ENCODE measurements at regions not wholly inside any gene's neighbourhood (a gene's known extent, or its start where the extent isn't known, plus 50 kb on each side); places are given as distances from the start of the nearest gene placed in this dataset.
A peak's percentile ranks its signal among the peaks of the same experiment; 100 is the strongest.
"Not testable (repeated sequence)": the region's sequence is repeated elsewhere in the genome, so short reads cannot be mapped to it uniquely, and the experiment has no call there.

DNA sequence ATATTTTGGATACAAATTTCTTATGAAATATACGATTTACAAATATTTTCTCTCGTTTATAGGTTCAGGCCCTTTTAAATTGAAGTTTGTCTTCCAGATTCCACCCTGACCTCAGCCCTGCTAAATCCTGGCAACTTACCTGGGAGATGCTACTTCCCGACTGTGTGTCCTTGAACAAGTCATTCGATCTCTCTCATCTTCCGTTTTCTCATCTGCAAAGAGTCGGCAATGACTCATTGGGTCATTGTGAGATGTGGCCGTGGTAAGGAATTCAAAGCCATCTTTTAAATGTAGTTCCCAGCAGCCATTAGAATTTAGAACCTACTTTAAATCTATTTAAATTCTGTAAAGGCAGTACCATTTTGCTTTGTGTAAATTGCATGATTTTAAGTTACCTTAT lies 72.5 kb downstream of the LHX2 start:
- DNase-seq: no peak

DNA sequence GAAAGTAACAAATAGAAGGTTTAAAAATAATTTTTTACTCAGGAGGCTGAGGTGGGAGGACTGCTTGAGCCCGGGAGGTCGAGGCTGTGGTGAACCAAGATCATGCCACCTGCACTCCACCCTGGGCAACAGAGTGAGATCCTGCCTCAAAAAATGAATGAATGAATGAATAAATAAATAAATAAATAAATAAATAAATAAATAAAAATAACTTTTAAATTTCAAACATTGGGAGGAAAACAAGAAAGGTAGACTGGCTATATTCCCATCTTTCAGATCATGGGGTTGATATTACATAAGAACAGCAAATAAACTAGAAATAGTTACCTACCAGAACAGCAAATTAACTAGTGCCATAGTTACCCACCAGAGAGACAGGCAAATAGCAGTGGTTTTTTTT lies 75.7 kb downstream of the LHX2 start:
- DNase-seq: no peak

DNA sequence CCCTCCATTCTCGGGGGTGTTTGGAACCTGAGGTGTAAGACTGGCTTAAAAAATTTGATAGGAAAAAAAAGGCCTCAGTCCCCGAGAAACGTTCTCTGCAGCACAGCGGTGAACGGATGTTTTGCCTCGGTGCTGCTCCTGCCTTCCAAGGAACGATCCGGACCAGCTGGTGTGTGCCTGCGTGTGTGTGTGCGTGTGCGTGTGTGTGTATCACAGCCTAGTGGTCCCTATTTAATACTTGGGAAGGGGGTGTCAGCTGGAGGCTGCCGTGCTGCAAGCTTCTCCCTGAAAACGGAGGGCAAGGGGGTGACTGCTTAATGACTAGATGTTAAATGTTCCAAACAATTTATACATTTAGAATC lies 76.9 kb downstream of the LHX2 start:
- no peak for DNase-seq

DNA sequence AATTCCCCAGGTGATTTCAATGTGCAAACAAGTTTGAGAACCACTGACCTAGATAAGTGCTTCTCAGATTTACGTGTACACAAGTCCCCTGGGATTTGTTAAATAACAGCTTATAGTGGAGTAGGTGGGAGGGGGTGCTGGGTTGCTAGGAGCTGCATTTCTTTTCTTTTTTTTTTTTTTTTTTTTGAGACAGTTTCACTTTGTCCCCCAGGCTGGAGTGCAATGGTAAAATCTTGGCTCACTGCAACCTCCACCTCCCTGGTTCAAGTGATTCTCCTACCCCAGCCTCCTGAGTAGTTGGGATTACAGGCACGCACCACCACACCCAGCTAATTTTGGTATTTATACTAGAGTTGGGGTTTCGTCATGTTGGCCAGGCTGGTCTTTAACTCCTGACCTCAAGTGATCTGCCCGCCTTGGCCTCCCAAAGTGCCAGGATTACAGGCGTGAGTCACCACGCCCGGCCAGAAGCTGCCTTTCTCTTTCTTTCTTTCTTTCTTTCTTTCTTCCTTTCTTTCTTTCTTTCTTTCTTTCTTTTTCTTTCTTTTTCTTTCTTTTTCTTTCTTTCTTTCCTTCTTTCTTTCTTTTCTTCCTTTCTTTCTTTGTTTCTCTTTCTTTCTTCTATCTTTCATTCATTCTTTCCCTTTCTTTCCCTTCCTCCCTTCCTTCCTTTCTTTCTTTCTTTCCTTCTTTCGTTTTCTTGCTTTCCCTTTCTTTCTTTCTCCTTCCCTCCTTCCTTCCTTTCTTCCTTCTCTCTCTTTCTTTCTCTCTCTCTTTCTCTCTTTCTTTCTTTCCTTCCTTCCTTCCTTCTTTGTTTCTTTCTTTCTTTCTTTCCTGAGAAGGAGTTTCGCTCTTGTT lies 78.3 kb downstream of the LHX2 start:
- DNase-seq: not testable (repeated sequence)

DNA sequence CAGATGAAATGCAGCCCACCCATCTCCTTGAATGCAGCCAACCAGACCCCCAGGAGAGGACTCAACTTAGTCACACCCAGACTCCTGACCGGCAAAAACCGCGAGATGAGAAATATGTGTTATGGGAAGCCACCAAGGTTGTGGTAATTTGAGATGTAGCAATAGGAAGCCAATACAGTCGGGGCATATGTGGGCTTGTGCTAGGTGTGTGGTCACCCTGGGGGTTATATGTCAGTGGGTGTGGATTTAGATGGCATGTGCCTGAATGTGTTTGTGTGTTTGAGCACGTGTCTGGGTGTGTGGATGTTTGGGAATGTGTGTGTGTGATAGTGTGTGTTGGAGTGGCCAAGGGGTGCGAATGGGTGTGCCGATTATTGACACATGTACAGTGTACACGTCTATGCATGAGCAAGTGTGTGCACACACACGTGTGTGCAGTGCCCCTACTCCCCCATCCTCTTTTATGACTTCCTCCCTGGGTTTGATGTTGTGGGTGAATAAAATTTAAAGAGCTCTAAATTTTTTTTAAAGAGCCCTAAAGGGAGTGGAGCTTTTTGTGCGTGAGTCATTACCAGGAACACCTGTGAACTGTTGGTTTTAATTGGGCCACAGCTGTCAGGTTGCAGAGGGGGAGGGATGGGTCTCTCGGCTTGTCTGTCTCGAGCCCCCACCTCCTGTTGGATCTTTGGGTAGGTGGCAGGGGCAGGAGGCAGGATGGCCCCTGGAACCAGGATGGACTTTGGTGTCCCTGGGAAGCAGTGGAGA lies 86.8 kb downstream of the LHX2 start:
- no peak for DNase-seq

DNA sequence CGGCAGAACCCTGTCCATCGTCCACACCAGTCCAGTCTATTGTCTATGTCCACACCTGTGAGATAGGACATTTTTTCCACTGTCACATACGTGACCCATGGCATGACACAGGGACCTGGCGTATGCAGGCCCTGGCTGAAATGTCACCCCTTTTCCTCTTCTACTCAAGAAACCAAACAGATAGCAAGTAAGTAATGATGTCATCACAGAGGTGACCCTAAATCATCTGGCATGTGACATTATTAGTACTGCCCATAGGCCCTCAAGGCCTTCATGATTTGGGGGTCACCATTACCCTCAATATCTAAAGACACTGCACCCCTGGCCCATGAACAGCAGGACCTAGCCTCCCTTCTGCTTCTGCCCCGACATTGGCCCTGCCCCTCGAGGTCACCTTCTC lies 88.3 kb downstream of the LHX2 start:
- no peak for DNase-seq

DNA sequence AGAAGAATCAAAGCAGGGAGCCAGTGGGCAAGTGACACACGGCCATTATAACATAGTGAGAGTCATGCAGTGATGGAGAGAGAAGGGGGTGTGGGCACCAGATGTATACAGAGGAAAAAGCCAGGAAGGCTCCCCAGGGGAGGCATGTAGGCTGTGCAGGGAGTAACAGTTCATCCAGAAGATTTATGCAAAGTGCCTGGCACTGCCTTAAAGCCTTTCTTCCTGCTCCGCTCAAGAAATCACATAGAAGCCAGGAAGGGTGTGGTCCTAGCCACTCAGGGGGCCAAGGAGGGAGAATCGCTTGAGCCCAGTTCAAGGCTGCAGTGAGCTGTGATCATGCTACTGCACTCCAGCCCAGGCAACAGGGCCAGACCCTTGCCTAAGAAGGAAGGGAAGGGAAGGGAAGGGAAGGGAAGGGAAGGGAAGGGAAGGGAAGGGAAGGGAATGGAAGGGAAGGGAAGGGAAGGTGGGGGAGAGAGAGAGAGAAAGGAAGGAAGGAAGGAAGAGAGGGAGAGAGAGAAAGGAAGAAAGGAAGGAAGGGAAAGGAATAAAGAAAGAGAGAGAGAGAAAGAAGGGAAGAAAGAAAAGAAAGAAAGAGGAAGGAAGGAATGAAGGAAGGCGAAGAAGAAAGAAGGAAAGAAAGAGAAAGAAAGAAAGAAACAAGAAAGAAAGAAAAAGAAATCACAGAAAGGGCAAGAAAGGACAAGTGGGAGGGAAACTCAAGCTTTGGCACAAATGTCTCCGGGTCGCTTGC lies 89.8 kb downstream of the LHX2 start:
- DNase-seq: no peak

DNA sequence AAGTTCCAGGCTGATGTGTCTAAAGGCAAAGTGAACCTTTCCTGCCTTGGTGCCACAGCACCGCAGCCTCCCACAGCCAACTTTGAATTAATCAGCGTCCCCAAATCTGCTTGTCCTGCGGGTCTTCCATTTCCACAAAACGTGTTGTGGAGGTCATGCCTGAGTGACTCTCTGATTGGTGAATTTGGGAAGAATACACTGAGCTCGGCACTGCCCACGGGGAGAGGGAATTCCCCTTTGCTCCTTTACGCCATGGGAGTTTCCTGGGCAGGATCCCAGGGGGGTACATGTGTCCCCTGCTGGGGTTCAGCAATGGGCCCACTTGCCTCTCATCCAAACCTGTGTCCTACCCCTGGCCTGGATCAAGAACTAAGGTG lies 90.4 kb downstream of the LHX2 start:
- DNase-seq: no peak

DNA sequence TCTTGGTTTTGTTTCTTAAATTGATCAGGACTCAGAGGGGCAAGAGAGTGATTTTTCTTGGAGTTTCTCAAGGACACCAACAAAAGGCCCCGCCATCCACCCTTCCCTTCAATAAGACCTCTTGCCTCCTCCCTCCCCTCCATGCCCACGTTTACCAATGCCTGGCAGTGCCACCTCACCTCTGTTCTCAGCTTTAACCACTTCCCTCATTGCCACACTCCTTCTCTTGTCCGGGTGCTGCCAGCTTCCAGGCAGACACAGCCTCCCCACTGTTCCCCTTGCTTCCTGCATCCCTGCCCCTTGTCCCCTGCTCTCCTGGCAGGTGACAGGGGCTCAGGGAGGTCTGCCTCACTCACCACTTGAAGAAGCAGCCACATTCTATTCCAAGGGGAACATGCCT lies 90.8 kb downstream of the LHX2 start:
- DNase-seq: no peak

DNA sequence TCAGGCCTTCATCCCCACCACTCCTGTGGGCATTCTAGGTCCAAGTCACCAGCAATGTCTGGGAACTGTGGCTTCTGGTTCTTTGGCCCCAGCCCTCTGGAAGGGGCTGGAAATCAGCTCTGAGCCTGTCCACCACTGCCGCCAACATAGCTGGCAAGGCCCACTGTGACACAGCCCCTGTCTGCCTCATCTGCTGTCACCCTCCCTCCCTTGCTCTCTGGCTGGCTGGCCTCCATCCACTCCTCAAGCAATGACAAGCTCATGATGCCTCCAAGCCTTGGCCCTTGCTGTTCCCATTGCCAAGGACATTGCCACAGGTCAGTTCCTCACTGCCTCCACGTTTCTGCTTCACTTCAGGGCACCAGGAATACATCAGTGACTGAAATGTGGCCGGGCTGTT lies 93.7 kb downstream of the LHX2 start:
- DNase-seq: no peak

DNA sequence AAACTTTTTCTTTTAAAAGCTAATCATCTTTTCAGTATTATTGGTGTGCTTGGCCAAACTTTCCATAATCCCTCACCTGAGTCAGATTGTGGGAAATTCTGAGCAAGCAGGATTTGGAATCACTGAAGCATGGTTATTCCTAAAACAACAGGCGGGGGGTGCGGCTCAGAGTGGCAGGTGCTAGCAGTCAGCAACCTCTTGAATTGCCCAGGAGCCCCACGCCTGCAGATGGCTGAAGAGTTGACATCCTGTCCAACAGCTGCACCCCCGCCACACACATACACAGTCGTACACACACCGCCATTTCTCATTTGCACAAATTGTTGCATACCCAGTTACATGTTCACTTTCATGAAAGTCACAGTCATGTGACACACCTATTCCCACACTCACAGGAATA lies 96.6 kb downstream of the LHX2 start:
- DNase-seq: no peak

DNA sequence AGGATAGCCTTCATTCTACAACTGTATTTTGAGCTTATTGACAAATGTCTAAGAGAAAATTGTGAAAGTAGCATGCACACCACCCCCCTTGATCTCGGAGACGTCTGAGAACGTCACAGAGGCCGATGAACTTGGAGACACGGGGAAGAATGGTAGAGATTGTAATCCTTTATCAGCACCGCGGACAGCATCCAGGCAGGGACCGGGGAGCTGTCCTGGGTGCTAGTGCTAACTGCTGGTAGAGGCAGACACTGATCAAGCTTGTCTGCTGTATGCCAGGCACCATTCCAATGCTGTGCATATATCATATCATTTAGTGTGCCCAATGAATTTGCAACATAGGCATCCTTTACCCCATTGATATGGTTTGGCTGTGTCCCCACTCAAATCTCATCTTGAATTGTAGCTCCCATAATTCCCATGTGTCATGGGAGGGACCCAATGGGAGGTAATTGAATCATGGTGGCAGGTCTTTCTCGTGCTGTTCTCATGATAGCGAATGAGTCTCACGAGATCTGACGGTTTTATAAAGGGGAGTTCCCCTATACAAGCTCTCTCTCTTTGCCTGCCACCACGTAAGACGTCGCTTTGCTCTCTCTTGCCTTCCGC lies 98.8 kb downstream of the LHX2 start:
- peak; percentile 39 for DNase-seq

DNA sequence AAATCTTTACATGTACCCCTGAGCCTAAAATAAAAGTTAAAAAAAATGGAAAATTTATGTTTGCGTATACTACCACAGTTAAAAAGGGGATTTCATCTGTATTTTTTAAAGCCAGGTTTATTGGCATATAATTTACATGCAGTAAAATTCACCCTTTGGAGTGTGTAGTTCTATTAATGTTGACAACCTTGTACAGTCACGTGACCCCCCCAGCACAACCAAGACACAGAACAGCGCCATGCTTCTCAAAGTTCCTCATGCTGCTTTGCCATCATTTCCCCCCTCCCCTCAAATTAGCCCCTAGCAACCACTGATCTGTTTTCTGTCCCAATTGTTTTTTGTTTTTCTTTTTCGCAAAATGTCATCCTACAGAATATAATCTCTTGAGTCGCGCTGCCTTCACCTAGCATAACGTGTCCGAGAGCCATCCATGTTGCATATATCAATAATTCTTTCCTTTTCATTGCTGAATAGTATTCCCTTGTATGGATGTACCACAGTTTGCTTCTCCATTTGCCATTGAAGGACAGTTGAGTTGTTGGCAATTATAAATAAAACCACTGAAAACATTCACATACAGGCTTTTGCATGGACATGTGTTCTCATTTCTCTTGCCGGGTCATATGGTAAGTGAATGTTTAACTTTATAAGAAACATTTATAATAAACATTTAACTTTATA lies 105.3 kb downstream of the LHX2 start:
- no peak for DNase-seq

DNA sequence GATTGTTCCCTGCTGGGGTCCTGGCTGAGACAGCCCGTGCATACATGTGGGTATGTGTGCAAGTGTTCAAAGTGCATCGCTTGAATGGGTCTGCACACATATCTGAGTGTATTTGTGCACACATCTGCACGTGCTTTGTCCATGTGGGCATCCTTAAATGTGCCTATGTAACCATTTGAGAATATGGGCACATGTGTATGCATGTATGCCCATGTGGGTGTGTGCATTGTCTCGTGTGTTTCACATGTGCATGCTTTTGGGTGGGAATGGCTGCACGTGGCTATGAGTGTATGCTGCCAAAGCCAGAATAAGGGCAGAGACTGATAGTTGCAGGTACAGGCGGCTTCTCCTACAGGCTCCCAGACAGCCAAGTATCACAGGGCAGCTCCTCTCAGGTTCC lies 107.3 kb downstream of the LHX2 start:
- no peak for DNase-seq

DNA sequence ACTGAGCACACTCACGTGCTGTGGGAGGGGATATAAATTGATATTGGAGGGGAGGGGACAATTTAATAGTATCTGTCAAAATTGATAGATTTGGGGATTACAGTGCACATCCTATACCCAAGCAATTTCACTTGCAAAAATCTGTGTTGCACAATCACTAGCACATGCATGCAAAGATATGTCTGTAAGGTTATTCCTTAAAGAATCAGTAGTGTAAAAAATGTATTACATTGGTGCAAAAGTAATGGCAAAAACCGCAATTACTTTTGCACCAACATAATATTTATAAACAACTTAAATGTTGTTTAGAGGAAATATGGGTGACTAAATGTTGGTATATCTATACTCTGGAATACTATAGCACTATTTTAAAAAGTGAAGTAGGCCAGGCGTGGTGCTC lies 108.7 kb downstream of the LHX2 start:
- DNase-seq: no peak

DNA sequence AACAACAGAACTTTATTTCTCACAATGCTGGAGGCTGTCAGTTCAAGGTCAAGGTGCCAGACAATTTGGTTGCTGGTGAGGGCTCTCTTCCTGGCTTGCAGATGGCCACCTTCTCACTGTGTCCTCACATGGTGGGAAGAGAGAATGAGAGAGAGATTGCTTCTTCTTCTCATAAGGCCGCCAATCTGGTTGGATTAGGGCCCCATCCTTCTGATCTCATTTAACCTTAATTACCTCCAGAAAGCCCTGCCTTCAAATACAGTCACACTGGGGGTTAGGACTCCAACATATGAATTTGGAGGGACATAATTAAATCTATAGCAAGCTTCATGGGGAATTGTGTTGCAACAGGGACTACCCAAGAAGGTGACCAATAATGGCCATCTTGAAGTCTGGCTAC lies 110.2 kb downstream of the LHX2 start:
- DNase-seq: no peak

DNA sequence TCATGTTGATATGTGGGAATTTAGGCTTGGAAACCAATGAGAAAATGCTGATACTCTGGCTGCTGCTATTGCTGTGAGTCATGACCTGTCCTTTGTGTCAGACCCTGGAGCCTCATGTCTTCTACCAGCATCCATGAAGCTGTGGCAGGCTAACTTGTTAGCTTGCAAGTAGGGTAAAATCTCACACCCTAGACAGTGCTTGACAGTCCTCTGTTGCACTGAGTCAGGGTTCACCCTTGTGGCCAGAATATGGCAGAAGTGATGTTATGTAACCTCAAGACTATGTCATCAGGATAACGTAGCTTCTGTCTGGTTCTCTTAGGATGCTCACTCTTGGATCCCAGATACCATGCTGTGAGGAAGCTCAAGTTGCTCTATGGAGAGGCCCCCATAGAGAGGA lies 110.8 kb downstream of the LHX2 start:
- DNase-seq: no peak

DNA sequence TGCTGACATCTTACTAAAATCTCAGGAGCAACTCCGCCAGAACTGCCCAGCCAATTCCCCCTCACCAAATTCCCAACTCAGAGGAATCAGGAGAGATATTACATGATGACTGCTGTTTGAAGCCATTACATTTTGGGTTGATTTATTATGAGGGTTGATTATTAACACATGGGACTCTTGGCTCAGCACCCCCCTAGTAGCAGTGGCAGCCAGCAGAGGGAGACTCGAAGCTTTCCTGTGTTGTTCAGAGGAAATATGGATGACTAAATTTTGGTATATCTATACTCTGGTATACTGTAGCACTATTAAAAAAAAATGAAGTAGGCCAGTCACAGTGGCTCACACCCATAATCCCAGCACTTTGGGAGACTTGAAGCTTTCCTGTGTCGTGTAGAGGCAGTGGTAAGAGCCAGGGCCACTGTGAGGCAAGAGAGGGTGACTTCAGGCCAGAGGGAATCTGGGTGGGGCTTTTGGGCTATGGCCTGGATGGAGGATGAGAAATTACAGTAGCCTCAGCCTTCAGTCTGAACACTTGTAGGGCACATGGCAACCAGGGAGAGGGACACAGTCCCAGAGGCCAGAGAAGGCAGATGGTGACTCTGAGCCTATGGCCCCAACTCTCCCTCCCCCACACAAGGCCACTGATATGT lies 111.4 kb downstream of the LHX2 start:
- peak; percentile 23 for DNase-seq

DNA sequence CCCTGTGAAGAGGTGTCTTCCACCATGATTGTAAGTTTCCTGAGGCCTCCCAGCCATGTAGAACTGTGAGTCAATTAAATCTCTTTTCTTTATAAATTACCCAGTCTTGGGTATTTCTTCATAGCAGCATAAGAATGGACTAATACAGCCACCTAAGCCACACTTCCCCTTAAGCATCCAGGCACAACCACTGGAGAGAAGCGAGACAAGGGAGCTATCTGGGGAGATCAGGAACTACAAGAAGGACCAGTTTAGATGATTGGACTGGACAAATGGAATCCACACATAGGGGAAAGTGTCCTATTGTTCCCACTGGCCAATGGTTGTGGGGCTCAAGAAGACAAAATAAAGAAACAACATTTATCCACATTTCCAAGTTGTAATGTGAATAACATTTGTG lies 112.1 kb downstream of the LHX2 start:
- DNase-seq: not testable (repeated sequence)

DNA sequence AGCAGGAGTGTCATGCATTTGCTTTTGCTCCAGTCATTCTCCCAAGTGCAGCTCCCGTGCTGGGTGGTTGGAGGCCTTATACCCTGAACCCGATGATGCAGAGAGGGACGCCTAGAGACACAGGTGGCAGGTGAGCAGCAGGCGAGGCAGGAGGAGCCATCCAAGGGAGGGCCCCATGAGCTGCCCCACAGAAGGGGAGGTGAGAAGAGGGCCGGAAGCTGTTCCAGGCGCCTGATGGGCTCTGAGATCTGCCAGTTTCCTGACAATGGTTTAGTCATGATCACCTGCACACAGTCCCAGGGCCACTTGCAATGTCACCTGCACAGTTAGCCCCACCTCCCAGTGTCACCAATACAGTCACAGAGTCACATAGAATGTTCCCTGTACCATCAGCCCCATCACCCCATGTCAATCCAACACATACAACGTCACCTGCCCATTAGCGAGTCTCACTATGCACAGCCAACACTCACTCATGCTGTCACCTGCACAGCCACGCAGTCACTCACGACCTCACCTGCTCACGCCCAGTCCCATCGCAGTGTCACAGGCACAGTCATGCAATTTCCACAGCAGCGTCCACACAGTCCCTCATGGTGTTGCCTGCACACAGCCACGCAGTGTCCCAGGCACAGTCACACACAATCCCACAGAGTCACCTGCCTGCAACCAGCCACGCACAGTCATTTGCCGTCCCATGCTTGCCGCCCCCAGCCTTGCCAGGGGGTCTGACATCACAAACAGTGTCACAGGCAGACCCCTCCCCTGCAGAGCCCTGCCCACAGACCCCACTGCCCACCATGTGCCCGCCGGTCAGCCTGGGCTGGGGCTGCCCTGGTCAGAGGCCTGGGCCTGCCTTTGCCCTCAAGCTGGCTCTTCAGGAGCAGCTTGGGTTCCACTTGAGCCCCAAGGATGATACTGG lies 113.4 kb downstream of the LHX2 start:
- no peak for DNase-seq

DNA sequence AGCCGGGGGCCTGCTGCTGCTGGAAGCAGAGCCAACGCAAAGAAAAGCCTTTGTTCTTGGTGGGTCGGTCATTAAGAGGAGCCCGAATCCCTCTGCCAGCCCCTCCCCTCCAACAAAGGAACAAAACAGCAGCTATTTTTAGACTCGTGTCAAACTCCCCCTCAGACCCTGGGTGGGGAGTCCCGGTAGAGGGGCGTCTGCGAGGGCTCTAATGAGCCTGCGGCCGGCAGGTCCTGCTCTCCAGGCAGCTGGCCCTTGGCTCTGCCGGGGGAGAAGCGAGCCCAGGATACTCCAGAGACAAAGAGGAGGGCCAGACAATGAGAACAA lies 114.0 kb downstream of the LHX2 start:
- DNase-seq: no peak
